ENCODE measurements at regions not wholly inside any gene's neighbourhood (a gene's known extent, or its start where the extent isn't known, plus 50 kb on each side); places are given as distances from the start of the nearest gene placed in this dataset.

GRCh38 chr9:16120727-16121126, 567.9 kb downstream of the CCDC171 start:
- Histone ChIP-seq H3K27me3 (ENCODE audit: insufficient read depth, low read length) (no peaks in the 10 kb centered on the region), H3K9me2 (ENCODE audit: insufficient read depth) (no peaks in the 10 kb centered on the region), H3K79me2 (ENCODE audit: insufficient read depth, low read length) (no peaks in the 10 kb centered on the region), H3K27ac (ENCODE audit: low read depth, low read length) (no peak overlapping the region), H3K4me1 (ENCODE audit: control insufficient read depth in 1 of 2, insufficient read depth in 2 of 2, low read length in 2 of 2) (no peaks in the 10 kb centered on the region), H2AFZ (ENCODE audit: low read depth, low read length, poor library complexity, severe bottlenecking) (no peak overlapping the region), H3K4me3 (replicated peaks in 1 of 2; ENCODE audit: low read depth in 1 of 2, low read length in 2 of 2) (no peak overlapping the region), H3K9ac (ENCODE audit: low read length) (no peak overlapping the region), H3K9me3 (ENCODE audit: control insufficient read depth in 1 of 2, insufficient read depth in 1 of 2, low read depth in 1 of 2, low read length in 2 of 2) (no peaks in the 10 kb centered on the region), H3K4me2 (ENCODE audit: low read length) (no peak overlapping the region), H3K36me3 (ENCODE audit: control insufficient read depth in 1 of 2, insufficient read depth in 2 of 2, low read length in 2 of 2) (no peaks in the 10 kb centered on the region), H4K20me1 (ENCODE audit: insufficient read depth) (no peaks in the 10 kb centered on the region)
- ATAC-seq = no peak
- intact Hi-C loops (cut with micrococcal nuclease) = no loop called here
- ChIA-PET POLR2A (no interaction called here), RAD21 (ENCODE audit: low non-redundant PET in 1 of 2, low total read pairs in 2 of 2, uncharacterized antibody in 2 of 2, unreplicated experiment in 2 of 2) (no interaction called here), CTCF (no interaction called here)
- TF ChIP-seq SIN3A (IDR thresholded peaks at IDR 0.05; ENCODE audit: low read depth) = no peak
- TF ChIP-seq CBX3 (IDR thresholded peaks at IDR 0.05; ENCODE audit: low read depth) = no peak
- no peak for TF ChIP-seq POLR2AphosphoS5 (IDR thresholded peaks at IDR 0.05; ENCODE audit: low read depth, low read length)
- TF ChIP-seq TCF7L2 (IDR thresholded peaks at IDR 0.05; ENCODE audit: borderline replicate concordance, extremely low read depth, insufficient read depth, insufficient read length) = no peak
- TF ChIP-seq ZBTB33 (IDR thresholded peaks at IDR 0.05; ENCODE audit: extremely low read depth, insufficient replicate concordance, low read length) = no peak
- no peak for TF ChIP-seq ELF1 (IDR thresholded peaks at IDR 0.05; ENCODE audit: borderline replicate concordance, low read depth)
- TF ChIP-seq EZH2phosphoT487 (IDR thresholded peaks at IDR 0.05; ENCODE audit: borderline replicate concordance) = no peak
- TF ChIP-seq REST (IDR thresholded peaks at IDR 0.05; ENCODE audit: low read depth) = no peak
- TF ChIP-seq YY1 (IDR thresholded peaks at IDR 0.05; ENCODE audit: extremely low read depth, insufficient replicate concordance, low read depth, low read length) = no peak
- no TSS peak for BruUV-seq (replicated peaks)
- DNase-seq (ENCODE audit: low read depth, low spot score) = no peak
